Muscle layer of colon (tissue), 2 donors: ENCODE measurements at regions not wholly inside any gene's neighbourhood (a gene's known extent, or its start where the extent isn't known, plus 50 kb on each side); places are given as distances from the start of the nearest gene placed in this dataset.
"Not testable (repeated sequence)": the region's sequence is repeated elsewhere in the genome, so short reads cannot be mapped to it uniquely, and the experiment has no call there.

ENCODE experiments used
- H3K27ac ChIP-seq: one replicate; pipeline ENCODE4 v1.7.0; 2013; ENCODE audit warnings: low read depth, mild to moderate bottlenecking, low read length, moderate library complexity
- H3K27me3 ChIP-seq, 2 donors: one replicate each; pipeline ENCODE4 v1.7.0; 2013; ENCODE audit warnings: low read length in 2 of 2, mild to moderate bottlenecking in 2 of 2; ENCODE audit not compliant: insufficient read depth in 2 of 2, control insufficient read depth in 1 of 2
- H3K36me3 ChIP-seq: one replicate; pipeline ENCODE4 v1.7.0; 2013; ENCODE audit warnings: mild to moderate bottlenecking, low read length; ENCODE audit not compliant: insufficient read depth
- H3K4me1 ChIP-seq: one replicate; pipeline ENCODE4 v1.7.0; 2013; ENCODE audit warnings: mild to moderate bottlenecking, low read length; ENCODE audit not compliant: insufficient read depth
- H3K4me3 ChIP-seq, 2 donors: one replicate each; pipeline ENCODE4 v1.7.0; 2013; ENCODE audit warnings: low read length in 2 of 2, low read depth in 1 of 2, mild to moderate bottlenecking in 1 of 2, moderate library complexity in 1 of 2
- H3K9ac ChIP-seq: one replicate; pipeline ENCODE4 v1.7.0; 2013; ENCODE audit warnings: low read length
- H3K9me3 ChIP-seq: one replicate; pipeline ENCODE4 v1.7.0; 2013; ENCODE audit warnings: mild to moderate bottlenecking, low read length
- donor health status: abdominal sarcoma.
- donor health status: Adenocarcinoma of cecum.

DNA sequence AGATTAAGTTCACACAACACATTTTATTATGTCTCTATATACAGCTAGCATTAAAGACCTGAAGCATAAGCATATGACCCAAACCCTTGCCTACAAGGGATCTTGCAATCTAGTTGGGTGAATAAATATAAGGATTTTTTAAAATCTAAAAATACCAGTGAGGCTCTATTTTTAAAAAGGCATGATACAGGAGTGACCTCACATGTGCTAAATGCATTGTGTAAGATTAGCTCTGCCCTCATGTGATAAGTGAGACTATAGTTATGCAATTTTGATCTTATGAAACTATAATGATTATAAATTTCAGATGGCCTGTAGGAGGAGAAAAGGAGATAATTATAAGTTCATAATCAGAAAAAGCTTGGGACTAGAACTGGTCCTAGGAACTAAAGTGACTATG lies 451.0 kb upstream of the MAN1A1 start:
- Histone ChIP-seq H3K36me3 (no peaks in the 10 kb centered on the region), H3K9me3 (no peaks in the 10 kb centered on the region), H3K9ac (no peak overlapping the region), H3K27me3 (no peaks in the 10 kb centered on the region), H3K27ac (no peak overlapping the region), H3K4me1 (no peaks in the 10 kb centered on the region), H3K4me3 (no peak overlapping the region)

DNA sequence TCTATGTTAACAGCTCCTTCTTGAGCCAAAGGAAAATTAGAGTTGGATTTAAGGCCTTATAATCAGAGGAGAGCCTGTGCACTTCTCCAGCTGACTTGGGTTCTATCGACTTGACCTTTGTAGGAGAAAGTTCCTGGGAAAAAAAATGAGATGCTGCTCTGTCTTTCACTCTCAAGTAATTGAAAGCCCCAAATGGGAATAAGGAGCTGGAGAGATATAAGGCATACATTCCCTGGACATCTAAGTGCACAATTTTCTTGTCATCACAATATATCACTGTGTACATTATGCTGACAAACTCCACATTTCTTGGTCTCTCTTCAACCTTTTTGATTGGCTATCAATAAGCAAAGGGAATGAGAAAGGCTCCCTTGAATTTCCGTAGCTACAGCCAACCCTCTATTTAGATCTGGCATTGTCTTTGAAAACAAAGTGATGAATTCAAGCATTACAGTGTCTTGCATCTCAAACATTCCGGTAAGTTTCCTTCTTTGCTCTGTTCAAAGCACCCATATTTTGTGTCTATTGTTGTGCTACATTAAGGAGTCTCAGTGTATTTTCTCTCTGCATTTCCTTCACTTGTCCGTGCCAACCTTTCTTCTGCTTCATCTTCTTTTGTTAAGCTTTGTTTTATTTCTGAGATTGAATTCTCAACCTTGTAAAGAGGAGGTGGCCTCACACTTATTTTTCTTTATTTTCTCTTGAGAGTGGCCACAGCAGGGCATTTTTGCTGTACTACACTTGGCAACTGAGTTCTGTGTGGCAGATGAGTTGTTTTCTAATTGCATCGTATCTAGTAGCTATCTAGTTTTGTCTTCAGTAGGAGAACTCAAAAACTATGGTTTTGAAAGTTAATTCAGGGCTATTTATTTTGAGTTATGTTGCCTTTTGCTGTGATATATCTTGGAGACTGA lies 450.3 kb upstream of the MAN1A1 start:
- H3K9ac ChIP-seq: no peak overlapping the region
- no peaks in the 10 kb centered on the region for H3K9me3 ChIP-seq
- no peak overlapping the region for H3K27ac ChIP-seq

DNA sequence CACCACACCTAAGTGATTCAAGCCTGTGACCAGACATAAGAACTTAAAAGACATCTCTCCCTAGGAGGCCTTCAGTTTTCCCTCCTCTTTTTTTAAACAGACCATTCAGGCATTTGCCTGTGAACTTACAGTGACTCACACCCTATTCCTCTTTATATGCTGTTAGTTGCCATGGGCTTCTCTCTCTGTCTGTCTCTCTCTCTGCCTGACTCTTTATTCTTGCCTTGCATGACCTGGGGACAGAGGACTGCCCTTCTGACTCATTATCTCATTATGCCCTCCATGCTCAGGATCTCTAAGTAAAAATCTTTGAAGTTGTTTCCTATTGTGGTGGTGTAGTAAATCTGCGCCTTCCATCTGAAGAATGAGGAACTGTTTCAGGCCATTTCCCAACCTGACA lies 442.2 kb upstream of the MAN1A1 start:
- H3K27ac ChIP-seq: no peak overlapping the region
- no peak overlapping the region for H3K4me3 ChIP-seq
- no peak overlapping the region for H3K9ac ChIP-seq
- no peaks in the 10 kb centered on the region for H3K9me3 ChIP-seq
- H3K27me3 ChIP-seq: no peaks in the 10 kb centered on the region
- no peaks in the 10 kb centered on the region for H3K36me3 ChIP-seq
- no peaks in the 10 kb centered on the region for H3K4me1 ChIP-seq

More for the DNA sequence above, 450.3 kb upstream of the MAN1A1 start:
- H3K4me1 ChIP-seq: no peaks in the 10 kb centered on the region
- no peak overlapping the region for H3K4me3 ChIP-seq
- no peaks in the 10 kb centered on the region for H3K36me3 ChIP-seq
- H3K27me3 ChIP-seq: no peaks in the 10 kb centered on the region

DNA sequence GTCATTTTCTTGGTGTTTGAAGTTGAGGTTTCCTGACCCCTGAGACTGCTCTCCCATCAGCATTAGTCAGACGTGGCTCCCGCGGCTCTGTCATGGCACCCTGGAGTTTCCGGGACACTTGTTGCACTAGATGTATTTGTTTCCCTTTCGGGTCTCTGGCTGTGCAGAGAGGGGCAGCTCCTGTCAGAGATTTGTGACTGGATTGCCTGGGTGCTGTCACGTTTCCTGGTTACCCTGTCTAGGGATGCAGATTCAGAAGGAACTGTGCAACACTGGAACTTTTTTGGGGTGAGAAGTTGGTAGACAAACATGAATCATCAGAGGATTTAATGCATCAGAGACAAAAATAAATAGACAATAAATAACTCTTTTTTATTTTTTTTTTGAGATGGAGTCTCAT lies 431.8 kb upstream of the MAN1A1 start:
- Histone ChIP-seq H3K9ac (no peak overlapping the region), H3K27ac (no peak overlapping the region), H3K36me3 (no peaks in the 10 kb centered on the region), H3K4me3 (no peak overlapping the region), H3K9me3 (no peaks in the 10 kb centered on the region), H3K4me1 (no peaks in the 10 kb centered on the region), H3K27me3 (no peaks in the 10 kb centered on the region)

DNA sequence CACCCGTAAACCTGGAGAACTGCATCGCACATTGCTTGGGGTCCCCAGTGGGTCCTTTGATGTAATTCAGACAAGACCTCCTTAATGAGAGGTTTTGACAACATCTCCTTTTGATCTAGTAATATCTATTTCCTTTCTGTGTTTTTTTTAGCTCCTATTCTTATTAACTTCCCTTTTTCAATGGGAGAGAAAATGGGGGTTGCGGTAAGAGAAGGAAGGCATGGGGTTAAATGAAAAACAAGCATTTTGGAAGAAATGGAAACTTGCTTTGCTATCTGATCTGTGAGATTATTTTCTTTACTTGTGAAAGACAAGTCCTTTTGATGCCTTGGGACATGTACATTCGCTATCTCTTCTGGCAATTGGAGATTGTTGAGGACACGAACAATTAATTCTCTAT lies 418.6 kb upstream of the MAN1A1 start:
- no peak overlapping the region for H3K9ac ChIP-seq
- H3K27ac ChIP-seq: no peak overlapping the region
- no peaks in the 10 kb centered on the region for H3K9me3 ChIP-seq
- H3K27me3 ChIP-seq: no peaks in the 10 kb centered on the region
- H3K36me3 ChIP-seq: no peaks in the 10 kb centered on the region
- no peak overlapping the region for H3K4me3 ChIP-seq
- H3K4me1 ChIP-seq: no peaks in the 10 kb centered on the region

DNA sequence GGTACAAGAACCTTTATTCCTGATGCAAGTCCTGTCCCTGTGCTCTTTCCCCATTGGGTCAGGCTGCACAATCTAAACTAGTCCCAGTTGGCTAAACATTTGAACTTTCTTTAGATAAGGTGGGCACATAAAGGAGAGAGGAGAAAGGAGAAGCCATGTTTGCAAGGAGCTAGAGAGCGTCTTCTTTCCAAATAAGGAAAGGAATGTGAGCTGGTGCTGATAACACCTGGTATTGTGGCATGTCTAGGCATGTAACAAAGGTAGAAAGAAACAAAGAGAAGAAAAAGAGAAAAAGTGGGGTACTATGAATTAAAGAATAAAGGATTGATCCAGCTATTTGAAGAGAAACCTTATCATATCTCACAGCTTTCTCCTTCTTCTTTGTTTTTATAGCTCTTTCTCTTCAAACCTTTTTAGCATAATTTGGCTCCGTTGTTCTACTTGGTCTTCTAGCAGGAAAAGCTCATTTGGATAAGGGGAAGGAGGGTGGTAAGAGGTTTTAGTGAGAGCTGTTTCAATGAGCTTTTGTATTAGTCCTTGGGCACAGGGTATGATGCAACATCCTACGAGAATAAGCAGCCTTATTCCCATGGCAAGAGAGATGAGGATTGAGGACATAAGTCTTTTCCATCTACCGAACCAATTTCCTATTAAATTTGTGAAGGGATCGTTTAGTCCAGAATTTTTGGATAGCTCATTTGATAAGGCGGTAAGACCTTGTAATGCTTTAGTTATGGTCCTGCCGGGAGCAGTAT lies 415.5 kb upstream of the MAN1A1 start:
- no peaks in the 10 kb centered on the region for H3K36me3 ChIP-seq
- no peak overlapping the region for H3K4me3 ChIP-seq
- H3K27me3 ChIP-seq: no peaks in the 10 kb centered on the region
- H3K9me3 ChIP-seq: no peaks in the 10 kb centered on the region
- H3K9ac ChIP-seq: no peak overlapping the region
- H3K27ac ChIP-seq: no peak overlapping the region
- no peaks in the 10 kb centered on the region for H3K4me1 ChIP-seq

DNA sequence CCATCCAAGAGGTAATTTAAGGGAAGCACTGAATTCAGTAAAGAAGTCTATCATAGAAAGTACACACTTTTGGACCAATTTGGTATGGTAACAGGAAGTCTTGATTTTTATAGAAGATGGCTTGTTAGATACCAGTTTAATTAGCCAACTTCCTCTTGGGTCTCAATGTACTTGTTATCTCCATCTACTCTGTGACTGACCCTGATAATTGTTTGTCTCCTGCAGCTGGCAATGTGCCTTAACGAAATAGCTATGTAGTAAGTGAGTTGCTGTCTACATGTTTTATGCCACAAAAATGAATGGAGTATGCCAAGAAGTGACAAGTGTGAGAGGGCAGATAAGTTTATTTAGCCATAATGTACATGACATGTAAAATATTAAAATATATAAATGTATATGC lies 410.5 kb upstream of the MAN1A1 start:
- Histone ChIP-seq H3K27me3 (no peaks in the 10 kb centered on the region), H3K36me3 (no peaks in the 10 kb centered on the region), H3K4me1 (no peaks in the 10 kb centered on the region), H3K27ac (no peak overlapping the region), H3K9ac (no peak overlapping the region), H3K4me3 (no peak overlapping the region), H3K9me3 (no peaks in the 10 kb centered on the region)

DNA sequence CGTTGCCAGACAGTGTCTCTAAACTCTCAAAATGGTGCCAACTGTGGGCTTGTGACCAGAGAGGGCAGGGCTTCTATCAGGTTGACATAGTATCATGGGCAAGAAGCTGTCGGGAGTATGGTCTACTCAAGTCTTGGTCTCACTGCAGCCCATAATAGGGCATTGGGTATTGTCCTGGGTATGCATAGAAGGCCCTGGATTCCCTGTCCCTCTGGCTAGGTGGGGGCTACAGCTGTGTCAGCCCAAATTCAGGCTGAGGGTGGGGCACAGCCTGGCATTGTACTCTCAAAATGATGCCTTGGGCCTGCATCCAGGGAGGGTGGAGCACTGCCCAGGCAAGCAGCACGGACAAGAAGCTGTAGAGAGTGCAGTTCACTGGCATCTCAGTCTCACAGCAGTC lies 408.8 kb upstream of the MAN1A1 start:
- no peak overlapping the region for H3K27ac ChIP-seq
- no peak overlapping the region for H3K4me3 ChIP-seq
- no peaks in the 10 kb centered on the region for H3K4me1 ChIP-seq
- no peaks in the 10 kb centered on the region for H3K27me3 ChIP-seq
- H3K36me3 ChIP-seq: no peaks in the 10 kb centered on the region
- H3K9ac ChIP-seq: no peak overlapping the region
- no peaks in the 10 kb centered on the region for H3K9me3 ChIP-seq

DNA sequence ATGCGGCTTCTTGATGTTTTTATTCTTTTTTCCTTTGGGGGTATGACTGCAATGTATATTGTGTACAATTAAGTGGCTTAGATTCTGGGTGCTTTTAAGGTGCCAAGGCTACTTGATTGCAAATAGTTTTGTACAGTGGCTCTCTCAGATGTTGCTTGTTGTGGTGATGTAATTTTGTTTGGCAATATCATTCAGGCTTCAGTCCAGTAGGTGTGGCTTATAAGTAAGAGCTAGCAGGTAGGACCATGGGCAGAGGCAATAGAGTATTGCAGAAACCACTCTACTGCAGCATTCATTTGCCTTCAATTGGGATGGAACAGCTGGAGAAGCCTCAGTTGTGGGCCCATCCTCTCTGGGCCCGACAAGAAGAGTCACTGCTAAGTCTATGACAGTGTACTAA lies 407.9 kb upstream of the MAN1A1 start:
- no peak overlapping the region for H3K4me3 ChIP-seq
- no peaks in the 10 kb centered on the region for H3K4me1 ChIP-seq
- H3K27ac ChIP-seq: no peak overlapping the region
- H3K36me3 ChIP-seq: no peaks in the 10 kb centered on the region
- H3K9me3 ChIP-seq: no peaks in the 10 kb centered on the region
- H3K9ac ChIP-seq: no peak overlapping the region
- H3K27me3 ChIP-seq: no peaks in the 10 kb centered on the region

DNA sequence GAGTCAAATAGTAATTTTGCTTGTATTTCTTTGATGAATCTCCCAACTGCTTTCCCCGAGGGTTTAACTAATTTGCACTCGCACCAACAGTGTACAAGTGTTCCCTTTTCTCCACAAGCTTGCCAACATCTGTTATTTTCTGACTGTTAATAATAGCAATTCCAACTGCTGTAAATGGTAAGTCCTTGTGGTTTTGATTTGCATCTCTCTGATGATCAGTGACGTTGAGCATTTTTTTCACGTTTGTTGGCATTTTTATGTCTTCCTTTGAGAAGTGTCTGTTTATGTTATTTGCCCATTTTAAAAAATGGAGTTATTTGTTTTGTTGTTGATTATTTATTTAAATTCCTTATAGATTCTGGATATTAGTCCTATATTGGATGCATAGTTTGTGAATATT lies 399.8 kb upstream of the MAN1A1 start:
- H3K4me3 ChIP-seq: no peak overlapping the region
- H3K27me3 ChIP-seq: no peaks in the 10 kb centered on the region
- H3K27ac ChIP-seq: no peak overlapping the region
- H3K4me1 ChIP-seq: no peaks in the 10 kb centered on the region
- H3K9me3 ChIP-seq: no peaks in the 10 kb centered on the region
- H3K36me3 ChIP-seq: no peaks in the 10 kb centered on the region
- no peak overlapping the region for H3K9ac ChIP-seq

DNA sequence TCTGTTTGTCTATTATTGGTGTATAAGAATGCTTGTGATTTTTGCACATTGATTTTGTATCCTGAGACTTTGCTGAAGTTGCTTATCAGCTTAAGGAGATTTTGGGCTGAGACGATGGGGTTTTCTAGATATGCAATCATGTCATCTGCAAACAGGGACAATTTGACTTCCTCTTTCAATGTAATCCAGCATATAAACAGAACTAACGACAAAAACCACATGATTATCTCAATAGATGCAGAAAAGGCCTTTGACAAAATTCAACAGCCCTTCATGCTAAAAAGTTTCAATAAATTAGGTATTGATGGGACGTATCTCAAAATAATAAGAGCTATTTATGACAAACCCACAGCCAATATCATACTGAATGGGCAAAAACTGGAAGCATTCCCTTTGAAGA lies 399.0 kb upstream of the MAN1A1 start:
- H3K27ac ChIP-seq, H3K27me3 ChIP-seq, H3K9me3 ChIP-seq, H3K36me3 ChIP-seq, H3K4me1 ChIP-seq, H3K4me3 ChIP-seq, H3K9ac ChIP-seq: not testable (repeated sequence)
